Endodermal cell (in vitro differentiated cells): ENCODE measurements at regions not wholly inside any gene's neighbourhood (a gene's known extent, or its start where the extent isn't known, plus 50 kb on each side); places are given as distances from the start of the nearest gene placed in this dataset.

Experiments used
- DNase-seq: peaks from one replicate; pipeline ENCODE4 v3.0.0-alpha.2; 2017
- H3K27ac ChIP-seq: 2 replicates; pipeline ENCODE4 v1.5.1; 2013; ENCODE audit warnings: mild to moderate bottlenecking, low read depth, low read length, moderate library complexity
- H3K27me3 ChIP-seq: 2 replicates; pipeline ENCODE4 v1.6.1; 2013; ENCODE audit warnings: mild to moderate bottlenecking, low read length, moderate library complexity; ENCODE audit not compliant: insufficient read depth, control insufficient read depth, poor library complexity, severe bottlenecking
- H3K36me3 ChIP-seq: 2 replicates; pipeline ENCODE4 v1.7.0; 2013; ENCODE audit warnings: mild to moderate bottlenecking, low read length, moderate library complexity; ENCODE audit not compliant: control insufficient read depth, insufficient read depth
- H3K4me1 ChIP-seq: one replicate; pipeline ENCODE4 v1.7.0; 2013; ENCODE audit warnings: low read length; ENCODE audit not compliant: control insufficient read depth, insufficient read depth
- H3K4me3 ChIP-seq: 2 replicates; pipeline ENCODE4 v1.5.1; 2013; ENCODE audit warnings: mild to moderate bottlenecking, low read length, moderate library complexity
- H3K9ac ChIP-seq: 2 replicates; pipeline ENCODE4 v1.6.1; 2013; ENCODE audit warnings: mild to moderate bottlenecking, low read length, moderate library complexity; ENCODE audit not compliant: poor library complexity, severe bottlenecking; ENCODE audit errors: extremely low read depth
- H3K9me3 ChIP-seq: 2 replicates; pipeline ENCODE4 v1.6.1; 2013; ENCODE audit warnings: mild to moderate bottlenecking, low read length, moderate library complexity; ENCODE audit not compliant: control insufficient read depth
- H3K27ac Mint-ChIP-seq: 2 replicates; pipeline ENCODE4 v1.8.0; 2020; ENCODE audit warnings: mixed read lengths
- H3K27me3 Mint-ChIP-seq: 2 replicates; pipeline ENCODE4 v1.8.0; 2021; ENCODE audit warnings: mild to moderate bottlenecking, mixed read lengths; ENCODE audit not compliant: insufficient read depth
- H3K36me3 Mint-ChIP-seq: 2 replicates; pipeline ENCODE4 v1.8.0; 2020; ENCODE audit warnings: low read depth, mixed read lengths
- H3K4me1 Mint-ChIP-seq: 2 replicates; pipeline ENCODE4 v1.8.0; 2020; ENCODE audit warnings: mixed read lengths
- H3K4me3 Mint-ChIP-seq: 2 replicates; pipeline ENCODE4 v1.8.0; 2020; ENCODE audit warnings: mild to moderate bottlenecking, moderate library complexity, mixed read lengths
- H3K9me3 Mint-ChIP-seq: 2 replicates; pipeline ENCODE4 v1.8.0; 2020; ENCODE audit warnings: mild to moderate bottlenecking, mixed read lengths
- WGBS, 2 experiments: methylation state at CpG; one replicate each; pipeline versions ENCODE4 v1.1.5 to v1.1.7; 2013; ENCODE audit warnings: missing lambda C conversion rate in 2 of 2, mixed read lengths in 1 of 2; ENCODE audit not compliant: insufficient coverage in 1 of 2, insufficient read length in 1 of 2; 5-methylcytosine and 5-hydroxymethylcytosine counted together
- TF ChIP-seq, protein P1 (sequence below): fragments of 200-600 bp; sonication (generic); conservative IDR thresholded peaks from 2 replicates; pipeline ENCODE4 v1.5.0; 2021; ENCODE audit warnings: antibody characterized with exemption, mild to moderate bottlenecking

DNA sequence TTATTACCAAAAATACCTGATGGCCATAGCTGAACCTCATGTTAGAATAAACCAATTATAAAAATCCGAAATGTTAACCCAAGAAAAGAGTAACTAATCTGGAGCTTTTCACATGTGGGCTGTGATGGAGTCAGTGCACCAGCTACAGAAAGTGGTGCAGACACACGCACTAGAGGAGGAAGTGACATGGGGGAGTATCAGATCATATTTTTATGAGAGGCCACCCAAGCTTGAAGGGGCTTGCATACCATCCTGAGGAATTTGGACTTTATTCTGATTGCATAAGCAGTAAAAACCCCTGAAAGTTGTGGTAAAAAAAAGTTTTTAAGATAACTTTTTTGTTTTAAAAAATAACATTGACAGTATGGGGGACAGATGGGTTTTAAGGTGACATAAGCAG, 1148.5 kb upstream of the CELF2 start:
- no peak overlapping the region for H3K27ac Mint-ChIP-seq
- Histone ChIP-seq H3K4me3 (no peak overlapping the region), H3K36me3 (no peaks in the 10 kb centered on the region), H3K27ac (no peak overlapping the region), H3K9me3 (no peaks in the 10 kb centered on the region), H3K9ac (no peak overlapping the region), H3K27me3 (no peaks in the 10 kb centered on the region), H3K4me1 (no peaks in the 10 kb centered on the region)
- H3K36me3 Mint-ChIP-seq: no peaks in the 10 kb centered on the region
- no peaks in the 10 kb centered on the region for H3K4me1 Mint-ChIP-seq
- WGBS, 2 experiments: 95 to 100% methylated on average over 1 to 2 of the region's 2 CpGs
- no peak for DNase-seq
- TF ChIP-seq, protein P1, sequence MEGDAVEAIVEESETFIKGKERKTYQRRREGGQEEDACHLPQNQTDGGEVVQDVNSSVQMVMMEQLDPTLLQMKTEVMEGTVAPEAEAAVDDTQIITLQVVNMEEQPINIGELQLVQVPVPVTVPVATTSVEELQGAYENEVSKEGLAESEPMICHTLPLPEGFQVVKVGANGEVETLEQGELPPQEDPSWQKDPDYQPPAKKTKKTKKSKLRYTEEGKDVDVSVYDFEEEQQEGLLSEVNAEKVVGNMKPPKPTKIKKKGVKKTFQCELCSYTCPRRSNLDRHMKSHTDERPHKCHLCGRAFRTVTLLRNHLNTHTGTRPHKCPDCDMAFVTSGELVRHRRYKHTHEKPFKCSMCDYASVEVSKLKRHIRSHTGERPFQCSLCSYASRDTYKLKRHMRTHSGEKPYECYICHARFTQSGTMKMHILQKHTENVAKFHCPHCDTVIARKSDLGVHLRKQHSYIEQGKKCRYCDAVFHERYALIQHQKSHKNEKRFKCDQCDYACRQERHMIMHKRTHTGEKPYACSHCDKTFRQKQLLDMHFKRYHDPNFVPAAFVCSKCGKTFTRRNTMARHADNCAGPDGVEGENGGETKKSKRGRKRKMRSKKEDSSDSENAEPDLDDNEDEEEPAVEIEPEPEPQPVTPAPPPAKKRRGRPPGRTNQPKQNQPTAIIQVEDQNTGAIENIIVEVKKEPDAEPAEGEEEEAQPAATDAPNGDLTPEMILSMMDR: no peak
- H3K4me3 Mint-ChIP-seq: no peak overlapping the region
- no peaks in the 10 kb centered on the region for H3K27me3 Mint-ChIP-seq
- H3K9me3 Mint-ChIP-seq: no peaks in the 10 kb centered on the region

DNA sequence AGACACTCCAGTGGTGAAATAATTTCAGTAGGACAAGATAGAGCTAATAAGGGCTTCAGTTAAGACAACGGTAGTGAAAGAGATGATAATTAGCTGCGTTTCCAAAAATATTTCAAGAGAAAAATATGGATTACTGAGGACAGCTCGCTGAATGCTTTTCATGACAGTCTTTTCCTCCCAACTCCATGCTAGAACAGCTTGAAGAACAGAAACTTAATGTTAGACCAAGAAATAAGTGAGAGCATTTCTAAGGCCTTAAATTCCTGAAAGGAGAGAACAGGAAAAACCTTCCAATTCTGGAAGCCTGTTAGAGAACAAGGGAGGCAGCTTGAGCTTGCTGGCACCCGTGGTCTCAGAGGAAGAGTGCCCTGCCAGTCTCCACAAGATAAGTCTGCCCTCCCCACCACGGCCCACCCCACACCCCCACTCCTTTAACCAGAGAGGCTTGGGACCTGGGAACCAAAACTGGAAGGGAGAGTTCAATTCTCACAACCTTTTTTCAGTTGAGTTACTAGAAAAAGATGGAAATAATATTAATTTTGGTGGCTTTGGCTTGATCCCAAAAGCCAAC, 1148.0 kb upstream of the CELF2 start:
- Histone ChIP-seq H3K4me1 (no peaks in the 10 kb centered on the region), H3K4me3 (no peak overlapping the region), H3K27me3 (no peaks in the 10 kb centered on the region), H3K36me3 (no peaks in the 10 kb centered on the region), H3K9ac (no peak overlapping the region), H3K27ac (no peak overlapping the region), H3K9me3 (no peaks in the 10 kb centered on the region)
- Mint-ChIP-seq H3K36me3 (no peaks in the 10 kb centered on the region), H3K27ac (no peak overlapping the region), H3K4me3 (no peak overlapping the region), H3K4me1 (no peaks in the 10 kb centered on the region), H3K27me3 (no peaks in the 10 kb centered on the region), H3K9me3 (no peaks in the 10 kb centered on the region)
- 84 to 100% methylated on average over 2 to 4 of the region's 5 CpGs for WGBS, 2 experiments
- no peak for DNase-seq
- TF ChIP-seq, protein P1: no peak

DNA sequence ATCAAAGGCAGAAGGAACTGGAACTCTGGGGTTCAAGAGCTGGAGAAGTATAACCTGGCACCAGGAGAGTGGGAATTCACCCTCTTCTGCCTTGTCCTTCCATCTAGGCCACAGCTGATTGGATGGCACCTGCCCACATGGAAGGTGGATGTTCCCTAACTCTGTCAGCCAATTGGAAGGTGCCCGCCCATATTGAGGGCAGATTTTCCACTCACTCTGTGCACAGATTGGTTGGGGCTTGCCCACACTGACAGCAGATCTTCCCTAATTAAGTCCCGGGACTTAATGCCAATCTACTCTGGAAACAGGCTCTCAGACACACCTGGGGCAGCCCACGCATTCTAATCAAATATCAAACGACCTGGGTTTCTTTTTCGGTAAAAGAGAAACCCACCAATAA, 1142.3 kb upstream of the CELF2 start:
- Mint-ChIP-seq H3K27ac (no peak overlapping the region), H3K4me3 (no peak overlapping the region), H3K36me3 (no peaks in the 10 kb centered on the region), H3K4me1 (no peaks in the 10 kb centered on the region), H3K27me3 (no peaks in the 10 kb centered on the region), H3K9me3 (no peaks in the 10 kb centered on the region)
- H3K9ac ChIP-seq: no peak overlapping the region
- no peaks in the 10 kb centered on the region for H3K4me1 ChIP-seq
- no peaks in the 10 kb centered on the region for H3K9me3 ChIP-seq
- no peak for DNase-seq
- 93 to 100% methylated on average over 1 to 5 of the region's 5 CpGs for WGBS, 2 experiments
- no peak overlapping the region for H3K4me3 ChIP-seq
- TF ChIP-seq, protein P1: no peak
- no peaks in the 10 kb centered on the region for H3K36me3 ChIP-seq
- no peak overlapping the region for H3K27ac ChIP-seq
- no peaks in the 10 kb centered on the region for H3K27me3 ChIP-seq
